GM12892 (cell line): ENCODE measurements at regions not wholly inside any gene's neighbourhood (a gene's known extent, or its start where the extent isn't known, plus 50 kb on each side); places are given as distances from the start of the nearest gene placed in this dataset.
"Not testable (repeated sequence)": the region's sequence is repeated elsewhere in the genome, so short reads cannot be mapped to it uniquely, and the experiment has no call there.

Experiments used
- POLR2A ChIP-seq: IDR thresholded peaks from 2 replicates; pipeline ENCODE4 v1.6.1; 2011; ENCODE audit warnings: low read depth, low read length, control low read depth
- POLR2AphosphoS5 ChIP-seq: IDR thresholded peaks from 2 replicates; pipeline ENCODE4 v1.6.1; 2011; ENCODE audit warnings: low read depth, low read length, control low read depth

- TF ChIP-seq POLR2AphosphoS5, POLR2A: not testable (repeated sequence)
Measured at GRCh38 chrX:118295818-118296217, 50.1 kb upstream of the WDR44 start.
